OCI-LY7 (cell line): ENCODE measurements at regions not wholly inside any gene's neighbourhood (a gene's known extent, or its start where the extent isn't known, plus 50 kb on each side); places are given as distances from the start of the nearest gene placed in this dataset.

Source experiments
- CTCF ChIP-seq: fragments of 200-600 bp; sonication (generic); conservative IDR thresholded peaks from 2 replicates; pipeline ENCODE4 v1.5.1; 2014; ENCODE audit warnings: mild to moderate bottlenecking, antibody characterized with exemption, low read length, moderate library complexity, mixed read lengths
- EZH2phosphoT487 ChIP-seq: fragments of 200-600 bp; sonication (generic); IDR thresholded peaks from 2 replicates; pipeline ENCODE4 v1.6.1; 2018; ENCODE audit warnings: low read depth, borderline replicate concordance, mild to moderate bottlenecking, mixed run types, antibody characterized with exemption, low read length, moderate library complexity, mixed read lengths

- TF ChIP-seq CTCF = no peak
- TF ChIP-seq EZH2phosphoT487 = no peak
These were observed 606.8 kb downstream of the EPHA3 start for GRCh38 chr3:89714237-89714636.
